ENCODE measurements at regions not wholly inside any gene's neighbourhood (a gene's known extent, or its start where the extent isn't known, plus 50 kb on each side); places are given as distances from the start of the nearest gene placed in this dataset.

GRCh38 chr6:1108198-1108597 is 203.7 kb upstream of the FOXQ1 start:
- TF ChIP-seq, protein P1, sequence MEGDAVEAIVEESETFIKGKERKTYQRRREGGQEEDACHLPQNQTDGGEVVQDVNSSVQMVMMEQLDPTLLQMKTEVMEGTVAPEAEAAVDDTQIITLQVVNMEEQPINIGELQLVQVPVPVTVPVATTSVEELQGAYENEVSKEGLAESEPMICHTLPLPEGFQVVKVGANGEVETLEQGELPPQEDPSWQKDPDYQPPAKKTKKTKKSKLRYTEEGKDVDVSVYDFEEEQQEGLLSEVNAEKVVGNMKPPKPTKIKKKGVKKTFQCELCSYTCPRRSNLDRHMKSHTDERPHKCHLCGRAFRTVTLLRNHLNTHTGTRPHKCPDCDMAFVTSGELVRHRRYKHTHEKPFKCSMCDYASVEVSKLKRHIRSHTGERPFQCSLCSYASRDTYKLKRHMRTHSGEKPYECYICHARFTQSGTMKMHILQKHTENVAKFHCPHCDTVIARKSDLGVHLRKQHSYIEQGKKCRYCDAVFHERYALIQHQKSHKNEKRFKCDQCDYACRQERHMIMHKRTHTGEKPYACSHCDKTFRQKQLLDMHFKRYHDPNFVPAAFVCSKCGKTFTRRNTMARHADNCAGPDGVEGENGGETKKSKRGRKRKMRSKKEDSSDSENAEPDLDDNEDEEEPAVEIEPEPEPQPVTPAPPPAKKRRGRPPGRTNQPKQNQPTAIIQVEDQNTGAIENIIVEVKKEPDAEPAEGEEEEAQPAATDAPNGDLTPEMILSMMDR (IDR thresholded peaks at IDR 0.05): no peak
- Mint-ChIP-seq H3K27me3 (ENCODE audit: low read depth in 3 of 3) (peaks cover 5 to 8% (median 6%) of the 10 kb centered on the region in 3 donors), H3K27ac (no peak overlapping the region), H3K4me3 (no peak overlapping the region), H3K9me3 (peaks cover 0 to 5% (median 0%) of the 10 kb centered on the region in 7 donors), H3K4me1 (no peaks in the 10 kb centered on the region), H3K36me3 (no peaks in the 10 kb centered on the region)
- Histone ChIP-seq H3K36me3 (replicated peaks in 1 of 2; ENCODE audit: control insufficient read depth in 1 of 2, insufficient read depth in 2 of 2, low read length in 2 of 2) (no peaks in the 10 kb centered on the region), H3K9ac (ENCODE audit: insufficient read depth, low read length, poor library complexity, severe bottlenecking) (no peak overlapping the region), H3K4me1 (ENCODE audit: control insufficient read depth in 1 of 2, insufficient read depth in 2 of 2, low read length in 2 of 2) (no peaks in the 10 kb centered on the region), H3K27me3 (ENCODE audit: control insufficient read depth in 2 of 2, insufficient read depth in 2 of 2, low read length in 2 of 2) (peaks cover 0 to 2% of the 10 kb centered on the region in 2 donors), H3K27ac (ENCODE audit: low read depth in 1 of 2, low read length in 2 of 2) (no peak overlapping the region), H4K20me1 (ENCODE audit: insufficient read depth, low read length) (no peaks in the 10 kb centered on the region), H3K4me2 (replicated peaks; ENCODE audit: extremely low read depth, low read length, poor library complexity, severe bottlenecking) (no peak overlapping the region), H3K9me3 (replicated peaks in 1 of 2; ENCODE audit: control insufficient read depth in 1 of 2, insufficient read depth in 1 of 2, low read length in 2 of 2) (peaks cover 0 to 3% of the 10 kb centered on the region in 2 donors), H3K79me2 (ENCODE audit: insufficient read depth, low read length) (no peaks in the 10 kb centered on the region), H2AFZ (ENCODE audit: insufficient read depth, low read depth, low read length, poor library complexity, severe bottlenecking) (no peak overlapping the region), H3K4me3 (replicated peaks in 1 of 3; ENCODE audit: low read depth in 2 of 3, low read length in 3 of 3) (no peak overlapping the region)
- intact Hi-C loops (cut with micrococcal nuclease): no loop called here
- DNase-seq: no peak
- WGBS (ENCODE audit: insufficient coverage): 88% methylated on average over 1 of the region's 8 CpGs

- intact Hi-C loops (cut with micrococcal nuclease): no loop called here
- Histone ChIP-seq H3K9me3 (replicated peaks in 1 of 2; ENCODE audit: control insufficient read depth in 1 of 2, insufficient read depth in 1 of 2, low read length in 2 of 2) (peaks cover 0 to 3% of the 10 kb centered on the region in 2 donors), H4K20me1 (ENCODE audit: insufficient read depth, low read length) (no peaks in the 10 kb centered on the region), H3K27me3 (ENCODE audit: control insufficient read depth in 2 of 2, insufficient read depth in 2 of 2, low read length in 2 of 2) (peaks cover 0 to 2% of the 10 kb centered on the region in 2 donors), H3K36me3 (replicated peaks in 1 of 2; ENCODE audit: control insufficient read depth in 1 of 2, insufficient read depth in 2 of 2, low read length in 2 of 2) (no peaks in the 10 kb centered on the region), H3K9ac (ENCODE audit: insufficient read depth, low read length, poor library complexity, severe bottlenecking) (no peak overlapping the region), H2AFZ (ENCODE audit: insufficient read depth, low read depth, low read length, poor library complexity, severe bottlenecking) (no peak overlapping the region), H3K27ac (ENCODE audit: low read depth in 1 of 2, low read length in 2 of 2) (no peak overlapping the region), H3K4me1 (ENCODE audit: control insufficient read depth in 1 of 2, insufficient read depth in 2 of 2, low read length in 2 of 2) (no peaks in the 10 kb centered on the region), H3K79me2 (ENCODE audit: insufficient read depth, low read length) (no peaks in the 10 kb centered on the region), H3K4me3 (replicated peaks in 1 of 3; ENCODE audit: low read depth in 2 of 3, low read length in 3 of 3) (no peak overlapping the region), H3K4me2 (replicated peaks; ENCODE audit: extremely low read depth, low read length, poor library complexity, severe bottlenecking) (no peak overlapping the region)
- no peaks in the 10 kb centered on the region for H3K36me3 Mint-ChIP-seq
- TF ChIP-seq, protein P1 (IDR thresholded peaks at IDR 0.05): no peak
- H3K9me3 Mint-ChIP-seq: peaks cover 0 to 5% (median 0%) of the 10 kb centered on the region in 7 donors
- WGBS (ENCODE audit: insufficient coverage): 100% methylated on average over 1 of the region's 4 CpGs
- H3K27me3 Mint-ChIP-seq (ENCODE audit: low read depth in 3 of 3): peaks cover 5 to 8% (median 6%) of the 10 kb centered on the region in 3 donors
- no peak overlapping the region for H3K27ac Mint-ChIP-seq
- H3K4me1 Mint-ChIP-seq: no peaks in the 10 kb centered on the region
- H3K4me3 Mint-ChIP-seq: no peak overlapping the region
- no peak for DNase-seq
Measured at GRCh38 chr6:1107578-1107977, 204.3 kb upstream of the FOXQ1 start.
